Endothelial cell of umbilical vein (primary cell): ENCODE measurements at regions not wholly inside any gene's neighbourhood (a gene's known extent, or its start where the extent isn't known, plus 50 kb on each side); places are given as distances from the start of the nearest gene placed in this dataset.

Source experiments
- BruUV-seq: library from RNA; stranded (reverse); fragments of 400-500 nt; replicated peaks from 2 replicates; lab custom pipeline; 2021; lab: Mats Ljungman, UMichigan
- CTCF ChIA-PET: fragments of 300-600, 350-600 bp; sonication (Branson Sonifier 250); formaldehyde crosslinking; loops from one replicate; lab custom pipeline; 2021; ENCODE audit warnings: antibody characterized with exemption, inconsistent platforms; lab: Charles Lee
- POLR2A ChIA-PET: fragments of 300-600, 350-600 bp; sonication (Branson Sonifier 250); formaldehyde crosslinking; loops from one replicate; lab custom pipeline; 2021; ENCODE audit warnings: antibody characterized with exemption, inconsistent platforms; lab: Charles Lee
- DNase-seq: peaks from one replicate; pipeline ENCODE4 v3.0.0-alpha.2; 2011; ENCODE audit warnings: low read depth, low spot score
- FAIRE-seq: peaks from 2 replicates; lab custom pipeline; 2011; peaks lifted over from hg19 to GRCh38; lab: Jason Lieb, UNC
- H2AFZ ChIP-seq: 2 replicates; pipeline ENCODE4 v1.6.0; 2012; ENCODE audit warnings: low read depth, low read length, control low read depth, inconsistent platforms
- H3K27ac ChIP-seq: 2 replicates; pipeline ENCODE4 v1.5.1; 2011; ENCODE audit warnings: low read depth, mild to moderate bottlenecking, control low read depth, low read length, moderate library complexity; ENCODE audit not compliant: insufficient read depth
- H3K27me3 ChIP-seq, 2 experiments: 2 replicates each; pipeline versions ENCODE4 v1.6.0 to v1.6.1; 2011; ENCODE audit warnings: low read length in 2 of 2, mixed read lengths in 1 of 2; ENCODE audit not compliant: control insufficient read depth in 2 of 2, insufficient read depth in 2 of 2
- H3K36me3 ChIP-seq, 2 experiments: 2 replicates in 1 of 2; 3 replicates in 1 of 2; pipeline ENCODE4 v1.5.1; 2011; ENCODE audit warnings: low read length in 2 of 2, mild to moderate bottlenecking in 1 of 2, moderate library complexity in 1 of 2; ENCODE audit not compliant: control insufficient read depth in 2 of 2, insufficient read depth in 2 of 2; ENCODE audit errors: extremely low read depth in 1 of 2
- H3K4me1 ChIP-seq: 3 replicates; pipeline ENCODE4 v1.5.1; 2011; ENCODE audit warnings: mild to moderate bottlenecking, low read length; ENCODE audit not compliant: control insufficient read depth, insufficient read depth; ENCODE audit errors: extremely low read depth
- H3K4me2 ChIP-seq: 2 replicates; pipeline ENCODE4 v1.6.1; 2011; ENCODE audit warnings: low read length, control low read depth, mixed read lengths; ENCODE audit not compliant: insufficient read depth
- H3K4me3 ChIP-seq, 3 experiments: fragments of 200-600 bp in 1 of 3; sonication (generic), shearing (Covaris generic) in 1 of 3; replicated peaks in 1 of 3; 2 replicates each; pipeline ENCODE4 v1.5.1; 2011 to 2016; ENCODE audit warnings: control low read depth in 3 of 3, low read length in 3 of 3, mild to moderate bottlenecking in 2 of 3, inconsistent platforms in 1 of 3, low read depth in 1 of 3, moderate library complexity in 1 of 3; ENCODE audit not compliant: insufficient read depth in 1 of 3
- H3K79me2 ChIP-seq: 2 replicates; pipeline ENCODE4 v1.6.0; 2012; ENCODE audit warnings: low read length, inconsistent platforms; ENCODE audit not compliant: control insufficient read depth, insufficient read depth
- H3K9ac ChIP-seq: replicated peaks from 2 replicates; pipeline ENCODE3; 2011; ENCODE audit warnings: low read length, control low read depth; ENCODE audit not compliant: insufficient read depth; ENCODE audit errors: extremely low read depth
- H3K9me1 ChIP-seq: replicated peaks from 3 replicates; pipeline ENCODE4 v1.6.0; 2011; ENCODE audit warnings: mild to moderate bottlenecking, low read length; ENCODE audit not compliant: control insufficient read depth, insufficient read depth; ENCODE audit errors: extremely low read depth
- H3K9me3 ChIP-seq: replicated peaks from 2 replicates; pipeline ENCODE4 v1.5.1; 2012; ENCODE audit warnings: low read length, inconsistent platforms; ENCODE audit not compliant: control insufficient read depth, insufficient read depth
- H4K20me1 ChIP-seq: replicated peaks from 2 replicates; pipeline ENCODE3; 2011; ENCODE audit warnings: mild to moderate bottlenecking, low read length; ENCODE audit not compliant: control insufficient read depth, insufficient read depth; ENCODE audit errors: extremely low read depth
- EZH2 ChIP-seq: IDR thresholded peaks from 2 replicates; pipeline ENCODE4 v1.6.1; 2012; ENCODE audit warnings: borderline replicate concordance, low read depth, mild to moderate bottlenecking, moderate library complexity, low read length, inconsistent platforms; ENCODE audit not compliant: severe bottlenecking
- FOS ChIP-seq: IDR thresholded peaks from 2 replicates; pipeline ENCODE4 v1.6.1; 2011; ENCODE audit warnings: mild to moderate bottlenecking, low read length, moderate library complexity, borderline replicate concordance; ENCODE audit not compliant: insufficient read depth
- GATA2 ChIP-seq: IDR thresholded peaks from 2 replicates; pipeline ENCODE4 v1.7.0; 2011; ENCODE audit warnings: low read depth, mild to moderate bottlenecking, moderate library complexity, mixed read lengths, low read length; ENCODE audit not compliant: insufficient read length, insufficient read depth
- JUN ChIP-seq: IDR thresholded peaks from 2 replicates; pipeline ENCODE4 v1.6.1; 2011; ENCODE audit warnings: borderline replicate concordance, low read depth; ENCODE audit not compliant: insufficient read length, insufficient read depth
- MYC ChIP-seq: IDR thresholded peaks from one replicate; pipeline ENCODE4 v1.6.1; 2011; ENCODE audit warnings: mild to moderate bottlenecking, low read depth, low read length
- POLR2A ChIP-seq: IDR thresholded peaks from 2 replicates; pipeline ENCODE4 v1.6.1; 2012; ENCODE audit warnings: low read depth, mild to moderate bottlenecking, control low read depth, low read length
- POLR2AphosphoS5 ChIP-seq: IDR thresholded peaks from 2 replicates; pipeline ENCODE4 v1.6.1; 2012; ENCODE audit warnings: low read depth, mild to moderate bottlenecking, control low read depth, low read length, moderate library complexity; ENCODE audit not compliant: insufficient read depth
- dilution Hi-C: fragments of 300-500 bp; cut with MboI; formaldehyde crosslinking; loops from one replicate; pipeline ENCODE4 v1.15.0; 2019; ENCODE audit warnings: low sequenced_read_pairs; ENCODE audit not compliant: extremely low pct_ligation_motif_present
- intact Hi-C: fragments of 100-400 bp; cut with micrococcal nuclease; formaldehyde crosslinking; loops from one replicate; pipeline ENCODE4 v1.10.0; 2022
- TF ChIP-seq, protein P1 (sequence below), 2 donors: IDR thresholded peaks; 1 replicate in 1 of 2; 2 replicates in 1 of 2; pipeline ENCODE4 v1.5.1; 2011; ENCODE audit warnings: low read length in 2 of 2, mild to moderate bottlenecking in 2 of 2, moderate library complexity in 2 of 2, control low read depth in 1 of 2, inconsistent platforms in 1 of 2, low read depth in 1 of 2; ENCODE audit not compliant: insufficient read depth in 1 of 2; ENCODE audit errors: extremely low read depth in 1 of 2
- TF ChIP-seq, protein P2 (sequence below): IDR thresholded peaks from 2 replicates; pipeline ENCODE4 v1.6.1; 2011; ENCODE audit not compliant: insufficient read depth, insufficient read length

DNA sequence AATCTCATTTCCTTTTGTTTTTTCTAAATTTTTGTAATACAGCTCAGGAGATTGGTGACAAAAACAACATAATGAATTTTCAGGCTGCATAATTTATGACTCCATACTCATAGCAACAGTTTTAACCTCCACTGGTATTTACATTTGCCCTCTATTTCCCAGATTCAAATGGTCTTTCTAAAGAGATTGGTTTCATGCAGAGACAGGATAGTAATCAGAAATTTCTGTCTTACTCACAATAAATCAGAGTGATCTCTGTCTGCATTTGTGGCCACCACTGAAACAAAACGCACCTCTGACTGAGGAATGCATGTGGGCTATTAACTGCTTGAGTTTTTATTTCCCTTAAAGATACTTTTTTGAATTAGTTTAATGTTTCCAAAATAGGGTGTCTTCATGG is 1526.0 kb downstream of the CDH8 start:
- H3K4me1 ChIP-seq: no peaks in the 10 kb centered on the region
- CTCF ChIA-PET: no interaction called here
- H3K4me2 ChIP-seq: no peak overlapping the region
- no peak overlapping the region for H3K4me3 ChIP-seq
- no peak overlapping the region for H3K27ac ChIP-seq
- H2AFZ ChIP-seq: no peak overlapping the region
- H4K20me1 ChIP-seq: no peaks in the 10 kb centered on the region
- TF ChIP-seq POLR2AphosphoS5: no peak
- TF ChIP-seq, protein P1, sequence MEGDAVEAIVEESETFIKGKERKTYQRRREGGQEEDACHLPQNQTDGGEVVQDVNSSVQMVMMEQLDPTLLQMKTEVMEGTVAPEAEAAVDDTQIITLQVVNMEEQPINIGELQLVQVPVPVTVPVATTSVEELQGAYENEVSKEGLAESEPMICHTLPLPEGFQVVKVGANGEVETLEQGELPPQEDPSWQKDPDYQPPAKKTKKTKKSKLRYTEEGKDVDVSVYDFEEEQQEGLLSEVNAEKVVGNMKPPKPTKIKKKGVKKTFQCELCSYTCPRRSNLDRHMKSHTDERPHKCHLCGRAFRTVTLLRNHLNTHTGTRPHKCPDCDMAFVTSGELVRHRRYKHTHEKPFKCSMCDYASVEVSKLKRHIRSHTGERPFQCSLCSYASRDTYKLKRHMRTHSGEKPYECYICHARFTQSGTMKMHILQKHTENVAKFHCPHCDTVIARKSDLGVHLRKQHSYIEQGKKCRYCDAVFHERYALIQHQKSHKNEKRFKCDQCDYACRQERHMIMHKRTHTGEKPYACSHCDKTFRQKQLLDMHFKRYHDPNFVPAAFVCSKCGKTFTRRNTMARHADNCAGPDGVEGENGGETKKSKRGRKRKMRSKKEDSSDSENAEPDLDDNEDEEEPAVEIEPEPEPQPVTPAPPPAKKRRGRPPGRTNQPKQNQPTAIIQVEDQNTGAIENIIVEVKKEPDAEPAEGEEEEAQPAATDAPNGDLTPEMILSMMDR (IDR thresholded peaks at IDR 0.05; ENCODE audit: extremely low read depth in 1 of 2, insufficient read depth in 1 of 2, low read depth in 1 of 2, low read length in 2 of 2): no peak
- H3K79me2 ChIP-seq: no peaks in the 10 kb centered on the region
- POLR2A ChIA-PET: no interaction called here
- no peak for DNase-seq
- dilution Hi-C loops (no loop called here), intact Hi-C loops (no loop called here)
- H3K9me1 ChIP-seq: no peaks in the 10 kb centered on the region
- no peaks in the 10 kb centered on the region for H3K27me3 ChIP-seq
- no TSS peak for BruUV-seq
- no peak for FAIRE-seq
- no peaks in the 10 kb centered on the region for H3K9me3 ChIP-seq
- no peak overlapping the region for H3K9ac ChIP-seq
- H3K36me3 ChIP-seq: no peaks in the 10 kb centered on the region

DNA sequence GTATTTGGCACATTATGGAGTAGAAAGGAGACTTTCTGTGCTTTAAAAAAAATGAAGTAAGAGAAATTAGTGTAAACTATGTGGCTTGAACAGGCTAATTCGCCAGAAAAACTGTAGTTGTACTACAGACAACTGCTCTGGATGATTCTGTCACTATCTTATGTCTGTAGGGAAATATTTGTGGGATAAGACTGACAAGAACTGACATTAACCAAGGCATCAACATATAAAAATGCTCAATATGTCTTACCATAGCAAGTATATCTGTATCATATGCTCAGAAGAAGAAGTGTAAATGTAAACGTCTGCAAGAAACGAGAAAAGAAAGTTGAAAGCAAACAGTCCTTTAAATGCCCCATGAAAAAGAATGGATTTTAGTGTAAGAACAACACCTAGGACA is 1545.0 kb downstream of the CDH8 start:
- no peaks in the 10 kb centered on the region for H3K9me3 ChIP-seq
- DNase-seq: no peak
- dilution Hi-C loops: no loop called here
- no peak overlapping the region for H2AFZ ChIP-seq
- ChIA-PET CTCF (no interaction called here), POLR2A (no interaction called here)
- no peaks in the 10 kb centered on the region for H3K79me2 ChIP-seq
- H4K20me1 ChIP-seq: no peaks in the 10 kb centered on the region
- no peak overlapping the region for H3K27ac ChIP-seq
- no peaks in the 10 kb centered on the region for H3K27me3 ChIP-seq
- no peak for FAIRE-seq
- TF ChIP-seq EZH2 (no peak), POLR2AphosphoS5 (no peak), JUN (no peak), FOS (no peak), GATA2 (no peak), MYC (no peak), POLR2A (no peak)
- TF ChIP-seq, protein P1 (IDR thresholded peaks at IDR 0.05; ENCODE audit: extremely low read depth in 1 of 2, insufficient read depth in 1 of 2, low read depth in 1 of 2, low read length in 2 of 2): no peak
- TF ChIP-seq, protein P2, sequence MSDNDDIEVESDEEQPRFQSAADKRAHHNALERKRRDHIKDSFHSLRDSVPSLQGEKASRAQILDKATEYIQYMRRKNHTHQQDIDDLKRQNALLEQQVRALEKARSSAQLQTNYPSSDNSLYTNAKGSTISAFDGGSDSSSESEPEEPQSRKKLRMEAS: no peak
- no TSS peak for BruUV-seq
- no peak overlapping the region for H3K4me3 ChIP-seq
- H3K36me3 ChIP-seq: no peaks in the 10 kb centered on the region
- no peaks in the 10 kb centered on the region for H3K9me1 ChIP-seq
- no peak overlapping the region for H3K9ac ChIP-seq
- H3K4me2 ChIP-seq: no peak overlapping the region
- H3K4me1 ChIP-seq: no peaks in the 10 kb centered on the region
- intact Hi-C loops: no loop called here
